Stomach (tissue), 4 donors: ENCODE measurements at regions not wholly inside any gene's neighbourhood (a gene's known extent, or its start where the extent isn't known, plus 50 kb on each side); places are given as distances from the start of the nearest gene placed in this dataset.

ENCODE experiments used
- CTCF ChIP-seq, 7 experiments: fragments of 450-650 bp in 4 of 7; fragments of 200-600 bp in 3 of 7; sonication (generic) in 3 of 7; IDR thresholded peaks; one replicate each; pipeline ENCODE4 v1.5.1; 2016 to 2019; ENCODE audit warnings: antibody characterized with exemption in 7 of 7, control low read depth in 2 of 7, mild to moderate bottlenecking in 1 of 7
- EP300 ChIP-seq: sonication (generic); formaldehyde crosslinking; IDR thresholded peaks from one replicate; pipeline ENCODE4 v1.6.1; 2017; ENCODE audit warnings: antibody characterized with exemption
- POLR2A ChIP-seq, 4 donors: fragments of 450-650 bp; IDR thresholded peaks; one replicate each; pipeline ENCODE4 v1.6.1; 2016; ENCODE audit warnings: antibody characterized with exemption in 4 of 4, control low read depth in 2 of 4, mild to moderate bottlenecking in 1 of 4, moderate library complexity in 1 of 4
- POLR2AphosphoS5 ChIP-seq, 3 donors: sonication (generic); formaldehyde crosslinking; IDR thresholded peaks; one replicate each; pipeline ENCODE4 v1.6.1; 2016; ENCODE audit warnings: antibody characterized with exemption in 3 of 3

- TF ChIP-seq CTCF (IDR thresholded peaks at IDR 0.05) (no peak), POLR2AphosphoS5 (IDR thresholded peaks at IDR 0.05) (no peak), EP300 (no peak), POLR2A (IDR thresholded peaks at IDR 0.05) (no peak)
These were observed 52.4 kb upstream of the MRPS22 start for GRCh38 chr3:139291276-139292051.
